ENCODE measurements at regions not wholly inside any gene's neighbourhood (a gene's known extent, or its start where the extent isn't known, plus 50 kb on each side); places are given as distances from the start of the nearest gene placed in this dataset.

DNA sequence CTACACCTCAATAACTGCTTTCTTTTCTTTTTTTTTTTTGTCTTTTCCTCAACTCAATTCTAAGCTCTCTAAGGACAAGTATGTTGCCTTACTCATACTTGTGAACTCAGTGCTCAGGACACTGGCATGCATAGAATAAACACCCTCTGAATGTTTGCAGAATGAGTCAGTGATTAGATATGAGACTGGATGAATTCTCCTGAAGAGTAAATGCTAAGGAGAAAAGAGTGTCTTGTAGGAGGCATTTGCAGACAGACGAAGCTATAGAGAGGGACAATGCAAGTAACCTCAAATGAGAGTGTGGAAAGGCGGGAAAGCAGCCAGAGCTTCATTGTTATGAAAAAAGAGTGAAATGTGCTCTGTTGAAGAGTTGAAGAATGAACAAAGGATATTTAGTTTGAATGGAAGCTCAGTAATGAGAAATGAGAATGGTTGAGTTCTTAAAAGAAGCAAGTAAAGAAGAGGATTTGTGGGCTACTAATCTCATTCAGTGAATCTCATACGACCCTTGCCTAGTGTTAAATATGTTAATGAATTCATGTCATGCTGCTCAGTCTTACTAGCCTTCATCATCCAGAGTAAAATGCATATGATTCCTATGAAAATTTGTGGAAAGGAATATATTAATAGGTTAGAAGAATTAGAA is 166.1 kb upstream of the DPYD start (continued):
- no peak for TF ChIP-seq ZNF221 (tag by site-specific recombination; IDR thresholded peaks at IDR 0.05; ENCODE audit: borderline replicate concordance)
- no peak for TF ChIP-seq ZNF398 (tag by site-specific recombination; IDR thresholded peaks at IDR 0.05)
- TF ChIP-seq, protein P1, sequence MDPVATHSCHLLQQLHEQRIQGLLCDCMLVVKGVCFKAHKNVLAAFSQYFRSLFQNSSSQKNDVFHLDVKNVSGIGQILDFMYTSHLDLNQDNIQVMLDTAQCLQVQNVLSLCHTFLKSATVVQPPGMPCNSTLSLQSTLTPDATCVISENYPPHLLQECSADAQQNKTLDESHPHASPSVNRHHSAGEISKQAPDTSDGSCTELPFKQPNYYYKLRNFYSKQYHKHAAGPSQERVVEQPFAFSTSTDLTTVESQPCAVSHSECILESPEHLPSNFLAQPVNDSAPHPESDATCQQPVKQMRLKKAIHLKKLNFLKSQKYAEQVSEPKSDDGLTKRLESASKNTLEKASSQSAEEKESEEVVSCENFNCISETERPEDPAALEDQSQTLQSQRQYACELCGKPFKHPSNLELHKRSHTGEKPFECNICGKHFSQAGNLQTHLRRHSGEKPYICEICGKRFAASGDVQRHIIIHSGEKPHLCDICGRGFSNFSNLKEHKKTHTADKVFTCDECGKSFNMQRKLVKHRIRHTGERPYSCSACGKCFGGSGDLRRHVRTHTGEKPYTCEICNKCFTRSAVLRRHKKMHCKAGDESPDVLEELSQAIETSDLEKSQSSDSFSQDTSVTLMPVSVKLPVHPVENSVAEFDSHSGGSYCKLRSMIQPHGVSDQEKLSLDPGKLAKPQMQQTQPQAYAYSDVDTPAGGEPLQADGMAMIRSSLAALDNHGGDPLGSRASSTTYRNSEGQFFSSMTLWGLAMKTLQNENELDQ (tag by site-specific recombination; IDR thresholded peaks at IDR 0.05; ENCODE audit: low read depth): no peak
- no peak for TF ChIP-seq KLF7 (tag by site-specific recombination; IDR thresholded peaks at IDR 0.05; ENCODE audit: borderline replicate concordance)
- no peak for TF ChIP-seq SCRT1 (tag by site-specific recombination; IDR thresholded peaks at IDR 0.05; ENCODE audit: borderline replicate concordance)
- no peak for TF ChIP-seq RBAK (tag by site-specific recombination; IDR thresholded peaks at IDR 0.05)
- no peak for TF ChIP-seq ZNF600 (tag by site-specific recombination; IDR thresholded peaks at IDR 0.05)
- no peak for TF ChIP-seq ZNF707 (tag by site-specific recombination; IDR thresholded peaks at IDR 0.05)
- no peak for TF ChIP-seq ZBTB1 (tag by site-specific recombination; IDR thresholded peaks at IDR 0.05)
- no peak for TF ChIP-seq GLI4 (tag by site-specific recombination; IDR thresholded peaks at IDR 0.05)
- no peak for TF ChIP-seq ZNF529 (tag by site-specific recombination; IDR thresholded peaks at IDR 0.05; ENCODE audit: insufficient replicate concordance)

DNA sequence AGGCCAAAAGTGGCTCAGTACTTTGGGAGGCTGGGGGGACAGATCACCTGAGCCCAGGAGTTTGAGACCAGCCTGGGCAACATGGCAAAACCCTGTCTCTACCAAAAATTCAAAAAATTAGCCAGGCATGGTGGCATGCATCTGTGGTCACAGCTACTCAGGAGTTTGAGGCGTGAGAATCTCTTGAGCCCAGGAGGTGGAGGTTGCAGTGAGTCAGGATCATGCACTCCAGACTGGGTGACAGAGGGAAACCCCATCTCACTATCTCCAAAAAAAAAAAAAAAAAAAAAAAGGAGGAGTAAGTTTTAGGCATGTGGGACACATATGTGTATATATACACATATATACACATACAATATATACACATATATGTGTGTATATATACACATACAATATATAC is 165.3 kb upstream of the DPYD start:
- ChIA-PET POLR2A (no interaction called here), CTCF (interaction anchor here (0.7 kb wide), 1 partner anchor 356 kb away, joined by 8 read pairs; no protein-coding TSS in a partner anchor)
- no peaks in the 10 kb centered on the region for H3K36me3 ChIP-seq (ENCODE audit: control insufficient read depth in 2 of 2, insufficient read depth in 1 of 2, low read length in 2 of 2)
- no peaks in the 10 kb centered on the region for H3K9me3 ChIP-seq (ENCODE audit: control insufficient read depth, insufficient read depth, low read depth, low read length)
- no peak for TF ChIP-seq ZNF423 (tag by site-specific recombination; IDR thresholded peaks at IDR 0.05)
- TF ChIP-seq ZNF600 (tag by site-specific recombination; IDR thresholded peaks at IDR 0.05): no peak
- H3K27ac ChIP-seq (ENCODE audit: extremely low read depth, low read depth, low read length): no peak overlapping the region
- H3K4me3 ChIP-seq (ENCODE audit: low read depth, low read length): no peak overlapping the region
- no peaks in the 10 kb centered on the region for H3K4me1 ChIP-seq (ENCODE audit: control insufficient read depth, insufficient read depth, low read length)

DNA sequence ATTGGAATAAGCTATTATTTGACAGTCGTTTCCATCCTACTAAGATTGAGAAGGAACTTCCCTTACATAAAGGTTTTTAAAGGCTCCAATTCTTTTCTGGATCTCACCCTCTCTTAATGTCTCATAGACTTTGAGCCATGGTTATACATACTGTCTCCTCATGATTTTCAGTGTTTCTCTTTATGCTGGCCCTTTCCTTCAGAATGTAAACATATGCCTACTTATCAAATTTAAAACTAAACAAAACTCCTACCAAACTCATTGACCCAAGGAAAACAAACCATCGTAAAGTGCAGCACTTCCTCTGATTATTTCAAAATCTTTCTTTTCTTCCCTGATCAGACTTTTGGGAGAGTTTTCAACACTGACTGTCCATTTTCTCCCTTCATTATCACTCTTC is 163.4 kb upstream of the DPYD start:
- ChIA-PET CTCF (no interaction called here), POLR2A (no interaction called here)
- H3K9me3 ChIP-seq (ENCODE audit: control insufficient read depth, insufficient read depth, low read depth, low read length): no peaks in the 10 kb centered on the region
- H3K4me3 ChIP-seq (ENCODE audit: low read depth, low read length): no peak overlapping the region
- H3K27ac ChIP-seq (ENCODE audit: extremely low read depth, low read depth, low read length): no peak overlapping the region
- no peaks in the 10 kb centered on the region for H3K36me3 ChIP-seq (ENCODE audit: control insufficient read depth in 2 of 2, insufficient read depth in 1 of 2, low read length in 2 of 2)
- H3K4me1 ChIP-seq (ENCODE audit: control insufficient read depth, insufficient read depth, low read length): no peaks in the 10 kb centered on the region
- no peak for TF ChIP-seq SCRT1 (tag by site-specific recombination; IDR thresholded peaks at IDR 0.05; ENCODE audit: borderline replicate concordance)
- TF ChIP-seq FEZF1 (tag by site-specific recombination; IDR thresholded peaks at IDR 0.05): no peak
- TF ChIP-seq, protein P2, sequence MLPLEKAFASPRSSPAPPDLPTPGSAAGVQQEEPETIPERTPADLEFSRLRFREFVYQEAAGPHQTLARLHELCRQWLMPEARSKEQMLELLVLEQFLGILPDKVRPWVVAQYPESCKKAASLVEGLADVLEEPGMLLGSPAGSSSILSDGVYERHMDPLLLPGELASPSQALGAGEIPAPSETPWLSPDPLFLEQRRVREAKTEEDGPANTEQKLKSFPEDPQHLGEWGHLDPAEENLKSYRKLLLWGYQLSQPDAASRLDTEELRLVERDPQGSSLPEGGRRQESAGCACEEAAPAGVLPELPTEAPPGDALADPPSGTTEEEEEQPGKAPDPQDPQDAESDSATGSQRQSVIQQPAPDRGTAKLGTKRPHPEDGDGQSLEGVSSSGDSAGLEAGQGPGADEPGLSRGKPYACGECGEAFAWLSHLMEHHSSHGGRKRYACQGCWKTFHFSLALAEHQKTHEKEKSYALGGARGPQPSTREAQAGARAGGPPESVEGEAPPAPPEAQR (tag by site-specific recombination; IDR thresholded peaks at IDR 0.05): no peak
- no peak for TF ChIP-seq ZBTB20 (tag by site-specific recombination; IDR thresholded peaks at IDR 0.05)
- no peak for TF ChIP-seq ZNF202 (tag by site-specific recombination; IDR thresholded peaks at IDR 0.05; ENCODE audit: borderline replicate concordance)
